Common myeloid progenitor, CD34-positive (primary cell): ENCODE measurements at regions not wholly inside any gene's neighbourhood (a gene's known extent, or its start where the extent isn't known, plus 50 kb on each side); places are given as distances from the start of the nearest gene placed in this dataset.

Experiments used
- CTCF ChIA-PET: fragments of 350-600 bp; sonication (Branson Sonifier 250); formaldehyde crosslinking; loops from one replicate; lab custom pipeline; 2021; ENCODE audit warnings: antibody characterized with exemption; lab: Charles Lee
- POLR2A ChIA-PET: fragments of 350-600 bp; sonication (Branson Sonifier 250); formaldehyde crosslinking; loops from one replicate; lab custom pipeline; 2021; ENCODE audit warnings: antibody characterized with exemption; lab: Charles Lee
- DNase-seq, 3 donors: peaks; one replicate each; pipeline versions ENCODE4 v3.0.0 to v3.0.0-alpha.2; 2013
- H3K27ac ChIP-seq, 2 experiments: 1 replicate in 1 of 2; 2 replicates in 1 of 2; pipeline ENCODE4 v1.7.0; 2013; ENCODE audit warnings: inconsistent platforms in 2 of 2, low read length in 2 of 2, mild to moderate bottlenecking in 2 of 2, low read depth in 1 of 2, moderate library complexity in 1 of 2; ENCODE audit not compliant: severe bottlenecking in 2 of 2, insufficient read depth in 1 of 2, poor library complexity in 1 of 2
- H3K27me3 ChIP-seq, 5 experiments: replicated peaks in 2 of 5; 1 replicate in 3 of 5; 2 replicates in 2 of 5; pipeline versions ENCODE4 v1.6.1 to v1.7.0; 2013; ENCODE audit warnings: low read length in 4 of 5, mild to moderate bottlenecking in 2 of 5, moderate library complexity in 2 of 5, inconsistent platforms in 1 of 5; ENCODE audit not compliant: insufficient read depth in 5 of 5, control insufficient read depth in 4 of 5
- H3K36me3 ChIP-seq, 4 experiments: 1 replicate in 2 of 4; 2 replicates in 2 of 4; pipeline versions ENCODE4 v1.6.1 to v1.7.0; 2013; ENCODE audit warnings: low read length in 3 of 4, control low read depth in 1 of 4, mild to moderate bottlenecking in 1 of 4; ENCODE audit not compliant: control insufficient read depth in 4 of 4, insufficient read depth in 4 of 4
- H3K4me1 ChIP-seq, 4 experiments: 1 replicate in 3 of 4; 2 replicates in 1 of 4; pipeline versions ENCODE4 v1.6.1 to v1.7.1; 2013; ENCODE audit warnings: low read length in 3 of 4, mild to moderate bottlenecking in 3 of 4, control low read depth in 1 of 4, inconsistent platforms in 1 of 4, moderate library complexity in 1 of 4; ENCODE audit not compliant: control insufficient read depth in 4 of 4, insufficient read depth in 4 of 4; ENCODE audit errors: control extremely low read depth in 1 of 4
- H3K4me3 ChIP-seq, 7 experiments: 1 replicate in 4 of 7; 2 replicates in 3 of 7; pipeline versions ENCODE4 v1.5.1 to v1.7.0; 2013; ENCODE audit warnings: mild to moderate bottlenecking in 7 of 7, low read length in 6 of 7, moderate library complexity in 6 of 7, inconsistent platforms in 2 of 7, low read depth in 2 of 7, control low read depth in 1 of 7; ENCODE audit not compliant: insufficient read depth in 4 of 7, control insufficient read depth in 1 of 7; ENCODE audit errors: extremely low read depth in 1 of 7
- H3K9me3 ChIP-seq, 5 experiments: 1 replicate in 4 of 5; 2 replicates in 1 of 5; pipeline versions ENCODE4 v1.6.1 to v1.7.1; 2013; ENCODE audit warnings: low read length in 4 of 5, mild to moderate bottlenecking in 2 of 5, inconsistent platforms in 1 of 5, low read depth in 1 of 5, moderate library complexity in 1 of 5; ENCODE audit not compliant: control insufficient read depth in 4 of 5, insufficient read depth in 2 of 5; ENCODE audit errors: control extremely low read depth in 1 of 5
- WGBS: methylation state at CpG from one replicate; pipeline ENCODE4 v1.1.5; 2013; ENCODE audit not compliant: insufficient coverage; 5-methylcytosine and 5-hydroxymethylcytosine counted together

GRCh38 chr4:180394730-180395129 is 1848.5 kb upstream of the TENM3 start:
- Histone ChIP-seq H3K4me1 (peaks cover 0 to 17% (median 14%) of the 10 kb centered on the region in 4 experiments), H3K27ac (peak overlapping the region in 1 of 2 experiments; percentile 64), H3K27me3 (no peaks in the 10 kb centered on the region), H3K36me3 (no peaks in the 10 kb centered on the region), H3K4me3 (peak overlapping the region in 3 of 7 experiments; percentile 19 to 64 (median 46)), H3K9me3 (peaks cover 0 to 1% (median 0%) of the 10 kb centered on the region in 5 experiments)
- POLR2A ChIA-PET: no interaction called here
- WGBS: 100% methylated on average over 3 of the region's 3 CpGs
- CTCF ChIA-PET: no interaction called here
- DNase-seq: peak in 2 of 3 donors; percentile 9 to 22

GRCh38 chr4:180398564-180398963 is 1844.6 kb upstream of the TENM3 start:
- no peak for DNase-seq
- Histone ChIP-seq H3K4me1 (peaks cover 0 to 17% (median 14%) of the 10 kb centered on the region in 4 experiments), H3K27me3 (no peaks in the 10 kb centered on the region), H3K4me3 (no peak overlapping the region), H3K36me3 (no peaks in the 10 kb centered on the region), H3K9me3 (no peaks in the 10 kb centered on the region), H3K27ac (no peak overlapping the region)
- 94% methylated on average over 2 of the region's 4 CpGs for WGBS
- ChIA-PET POLR2A (no interaction called here), CTCF (interaction anchor here (1.8 kb wide), 1 partner anchor 8 kb away, joined by 6 read pairs; no protein-coding TSS in a partner anchor)

- peaks cover 0 to 12% (median 7%) of the 10 kb centered on the region in 4 experiments for H3K4me1 ChIP-seq
- POLR2A ChIA-PET: no interaction called here
- CTCF ChIA-PET: interaction anchor here (1.6 kb wide), 1 partner anchor 10 kb away, joined by 6 read pairs; no protein-coding TSS in a partner anchor
- no peaks in the 10 kb centered on the region for H3K27me3 ChIP-seq
- H3K36me3 ChIP-seq: no peaks in the 10 kb centered on the region
- H3K27ac ChIP-seq: no peak overlapping the region
- 25% methylated on average over 1 of the region's 4 CpGs for WGBS
- H3K9me3 ChIP-seq: no peaks in the 10 kb centered on the region
- peak in 2 of 3 donors; percentile 51 to 61 for DNase-seq
- H3K4me3 ChIP-seq: no peak overlapping the region
Observed at GRCh38 chr4:180407275-180407885, 1835.8 kb upstream of the TENM3 start.

- no peaks in the 10 kb centered on the region for H3K27me3 ChIP-seq
- H3K4me1 ChIP-seq: no peaks in the 10 kb centered on the region
- 78% methylated on average over 3 of the region's 6 CpGs for WGBS
- no peaks in the 10 kb centered on the region for H3K36me3 ChIP-seq
- ChIA-PET POLR2A (no interaction called here), CTCF (no interaction called here)
- no peak overlapping the region for H3K4me3 ChIP-seq
- H3K9me3 ChIP-seq: no peaks in the 10 kb centered on the region
- no peak overlapping the region for H3K27ac ChIP-seq
- no peak for DNase-seq
Observed at GRCh38 chr4:180418819-180419531, 1824.2 kb upstream of the TENM3 start.

GRCh38 chr4:180422989-180423711 is 1820.1 kb upstream of the TENM3 start:
- 93% methylated on average over 2 of the region's 5 CpGs for WGBS
- POLR2A ChIA-PET: no interaction called here

GRCh38 chr4:180423712-180424057 is 1819.5 kb upstream of the TENM3 start:
- WGBS: 100% methylated on average over 2 of the region's 4 CpGs
- ChIA-PET POLR2A (no interaction called here), CTCF (no interaction called here)
- Histone ChIP-seq H3K4me1 (no peaks in the 10 kb centered on the region), H3K4me3 (no peak overlapping the region), H3K9me3 (no peaks in the 10 kb centered on the region), H3K27ac (no peak overlapping the region), H3K36me3 (no peaks in the 10 kb centered on the region), H3K27me3 (no peaks in the 10 kb centered on the region)
- DNase-seq: no peak

More at GRCh38 chr4:180422989-180423711, 1820.1 kb upstream of the TENM3 start:
- Histone ChIP-seq H3K27me3 (no peaks in the 10 kb centered on the region), H3K27ac (no peak overlapping the region), H3K36me3 (no peaks in the 10 kb centered on the region), H3K4me1 (no peaks in the 10 kb centered on the region), H3K9me3 (no peaks in the 10 kb centered on the region), H3K4me3 (no peak overlapping the region)
- CTCF ChIA-PET: no interaction called here
- no peak for DNase-seq

GRCh38 chr4:180426938-180427337 is 1816.3 kb upstream of the TENM3 start:
- Histone ChIP-seq H3K27ac (no peak overlapping the region), H3K9me3 (no peaks in the 10 kb centered on the region), H3K36me3 (no peaks in the 10 kb centered on the region), H3K4me3 (no peak overlapping the region), H3K27me3 (no peaks in the 10 kb centered on the region), H3K4me1 (no peaks in the 10 kb centered on the region)
- ChIA-PET POLR2A (no interaction called here), CTCF (no interaction called here)
- WGBS: 100% methylated on average over 1 of the region's 3 CpGs
- DNase-seq: no peak
